DOHH2 (cell line): ENCODE measurements at regions not wholly inside any gene's neighbourhood (a gene's known extent, or its start where the extent isn't known, plus 50 kb on each side); places are given as distances from the start of the nearest gene placed in this dataset.
"Not testable (repeated sequence)": the region's sequence is repeated elsewhere in the genome, so short reads cannot be mapped to it uniquely, and the experiment has no call there.

Source experiments
- CTCF ChIP-seq: fragments of 200-600 bp; sonication (generic); IDR thresholded peaks from one replicate; pipeline ENCODE4 v1.5.1; 2014; ENCODE audit warnings: antibody characterized with exemption, mild to moderate bottlenecking, low read depth, low read length; ENCODE audit not compliant: poor library complexity, severe bottlenecking
- EZH2phosphoT487 ChIP-seq: fragments of 200-600 bp; sonication (generic); IDR thresholded peaks from 2 replicates; pipeline ENCODE4 v1.6.1; 2017; ENCODE audit warnings: borderline replicate concordance, mild to moderate bottlenecking, antibody characterized with exemption, low read length, moderate library complexity, mixed read lengths

GRCh38 chr1:120257778-120258105, 81.4 kb upstream of the SEC22B start:
- not testable (repeated sequence) for TF ChIP-seq CTCF, EZH2phosphoT487
